ENCODE measurements at regions not wholly inside any gene's neighbourhood (a gene's known extent, or its start where the extent isn't known, plus 50 kb on each side); places are given as distances from the start of the nearest gene placed in this dataset.

DNA sequence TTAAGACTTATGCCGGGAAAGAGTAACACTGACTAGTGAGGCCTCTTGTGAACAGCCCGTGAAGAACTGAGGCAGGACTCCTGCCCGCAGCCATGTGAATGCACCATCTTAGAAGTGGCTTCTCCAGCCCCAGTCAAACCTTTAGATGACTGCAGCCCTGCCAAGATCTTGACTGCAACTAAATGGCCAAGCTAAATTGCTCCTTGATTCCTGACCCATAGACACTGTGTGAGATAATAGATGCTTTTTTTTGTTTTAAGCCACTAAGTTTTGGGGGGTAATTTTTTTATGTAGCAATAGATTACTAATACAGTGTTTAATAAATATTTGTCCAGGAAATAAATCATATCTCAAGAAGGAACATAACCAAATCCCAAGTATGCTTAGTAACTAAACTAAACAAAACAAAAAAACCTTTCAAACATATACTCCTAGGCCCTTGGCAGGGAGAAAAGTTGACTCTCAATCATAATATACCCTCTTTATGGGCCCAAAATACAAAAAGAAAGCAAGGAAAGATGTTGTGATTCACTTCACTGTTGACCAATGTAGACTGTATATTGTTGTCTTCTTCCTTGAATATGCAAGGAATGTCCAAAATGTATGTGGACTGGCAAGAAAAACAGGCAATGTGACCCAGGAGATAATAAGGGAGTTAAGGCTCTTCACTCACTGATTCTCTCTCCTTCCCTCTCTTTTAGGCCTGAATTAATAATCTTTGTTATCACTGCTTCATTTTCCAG lies 79.7 kb upstream of the ZNF366 start:
- TF ChIP-seq, protein P1, sequence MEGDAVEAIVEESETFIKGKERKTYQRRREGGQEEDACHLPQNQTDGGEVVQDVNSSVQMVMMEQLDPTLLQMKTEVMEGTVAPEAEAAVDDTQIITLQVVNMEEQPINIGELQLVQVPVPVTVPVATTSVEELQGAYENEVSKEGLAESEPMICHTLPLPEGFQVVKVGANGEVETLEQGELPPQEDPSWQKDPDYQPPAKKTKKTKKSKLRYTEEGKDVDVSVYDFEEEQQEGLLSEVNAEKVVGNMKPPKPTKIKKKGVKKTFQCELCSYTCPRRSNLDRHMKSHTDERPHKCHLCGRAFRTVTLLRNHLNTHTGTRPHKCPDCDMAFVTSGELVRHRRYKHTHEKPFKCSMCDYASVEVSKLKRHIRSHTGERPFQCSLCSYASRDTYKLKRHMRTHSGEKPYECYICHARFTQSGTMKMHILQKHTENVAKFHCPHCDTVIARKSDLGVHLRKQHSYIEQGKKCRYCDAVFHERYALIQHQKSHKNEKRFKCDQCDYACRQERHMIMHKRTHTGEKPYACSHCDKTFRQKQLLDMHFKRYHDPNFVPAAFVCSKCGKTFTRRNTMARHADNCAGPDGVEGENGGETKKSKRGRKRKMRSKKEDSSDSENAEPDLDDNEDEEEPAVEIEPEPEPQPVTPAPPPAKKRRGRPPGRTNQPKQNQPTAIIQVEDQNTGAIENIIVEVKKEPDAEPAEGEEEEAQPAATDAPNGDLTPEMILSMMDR (IDR thresholded peaks at IDR 0.05), result no peak
- TF ChIP-seq POLR2A (IDR thresholded peaks at IDR 0.05) (no peak), POLR2AphosphoS5 (IDR thresholded peaks at IDR 0.05) (no peak), EP300 (IDR thresholded peaks at IDR 0.05) (no peak)

All from suprapubic skin (tissue), 4 donors.